ENCODE measurements at regions not wholly inside any gene's neighbourhood (a gene's known extent, or its start where the extent isn't known, plus 50 kb on each side); places are given as distances from the start of the nearest gene placed in this dataset.

- Histone ChIP-seq H3K4me3 (ENCODE audit: extremely low read depth in 1 of 4, insufficient read depth in 2 of 4, low read depth in 3 of 4, low read length in 4 of 4) (no peak overlapping the region), H3K4ac (replicated peaks; ENCODE audit: insufficient read length, low read depth, low read length) (no peak overlapping the region), H3K14ac (ENCODE audit: insufficient read length) (no peak overlapping the region), H3K4me2 (ENCODE audit: insufficient read depth in 1 of 2, low read depth in 2 of 2, low read length in 2 of 2) (no peak overlapping the region), H3K27me3 (replicated peaks in 1 of 4; ENCODE audit: control insufficient read depth in 3 of 4, extremely low read depth in 1 of 4, insufficient read depth in 3 of 4, low read length in 3 of 4) (no peaks in the 10 kb centered on the region), H4K91ac (replicated peaks; ENCODE audit: insufficient read length, low read length) (no peak overlapping the region), H2BK20ac (ENCODE audit: low read length) (no peak overlapping the region), H4K20me1 (replicated peaks in 1 of 2; ENCODE audit: control insufficient read depth in 1 of 2, insufficient read depth in 2 of 2, low read length in 2 of 2) (no peaks in the 10 kb centered on the region), H3K79me2 (ENCODE audit: control insufficient read depth in 1 of 2, insufficient read depth in 2 of 2, low read length in 2 of 2) (no peaks in the 10 kb centered on the region), H4K5ac (ENCODE audit: insufficient read length, low read depth, low read length) (no peak overlapping the region), H3K56ac (replicated peaks; ENCODE audit: insufficient read length, low read depth, low read length) (no peak overlapping the region), H3K9me3 (ENCODE audit: insufficient read depth in 2 of 2, low read depth in 1 of 2, low read length in 1 of 2) (no peaks in the 10 kb centered on the region), H3K23me2 (ENCODE audit: low read depth, low read length) (no peaks in the 10 kb centered on the region), H3K23ac (ENCODE audit: insufficient read length) (no peak overlapping the region), H2BK5ac (ENCODE audit: low read depth, low read length) (no peak overlapping the region), H2AFZ (ENCODE audit: low read length) (no peak overlapping the region), H3K4me1 (replicated peaks in 1 of 4; ENCODE audit: control insufficient read depth in 3 of 4, insufficient read depth in 4 of 4, low read length in 3 of 4) (peaks cover 0 to 6% (median under 1%) of the 10 kb centered on the region in 4 experiments; a peak in 1 of 7 replicates), H2BK120ac (replicated peaks; ENCODE audit: low read depth, low read length) (no peak overlapping the region), H2AK5ac (ENCODE audit: low read depth, low read length) (no peak overlapping the region), H3K79me1 (ENCODE audit: low read depth, low read length) (no peaks in the 10 kb centered on the region), H3K18ac (ENCODE audit: extremely low read depth, low read length) (no peak overlapping the region), H3K27ac (ENCODE audit: low read depth, low read length) (no peak overlapping the region; the same call in 1 of the 2 replicates), H3K36me3 (ENCODE audit: control insufficient read depth in 2 of 4, insufficient read depth in 4 of 4, low read length in 3 of 4) (no peaks in the 10 kb centered on the region), H2BK15ac (ENCODE audit: low read length) (no peak overlapping the region), H3K9ac (replicated peaks in 1 of 4; ENCODE audit: extremely low read depth in 1 of 4, low read depth in 3 of 4, low read length in 3 of 4) (0 out of 7 replicates have a peak overlapping the region, but pooled peaks of 1 of the 4 experiments have one; percentile 2), H4K8ac (ENCODE audit: extremely low read depth, insufficient read depth, low read length) (no peak overlapping the region), H2BK12ac (ENCODE audit: low read depth, low read length) (no peak overlapping the region)
- POLR2A ChIA-PET (ENCODE audit: partially characterized antibody): no interaction called here
- DNase-seq (ENCODE audit: low read depth in 1 of 2, low spot score in 2 of 2) (no peak), FAIRE-seq (no peak)
- 92% methylated on average over 7 of the region's 7 CpGs; no CpG with 5 or more reads in 1 of the 2 experiments for WGBS, 2 experiments (ENCODE audit: extremely low coverage in 1 of 2, insufficient coverage in 1 of 2, insufficient read length in 1 of 2, insufficient replicate concordance in 2 of 2, low coverage in 1 of 2, low lambda C conversion rate in 2 of 2, missing lambda C conversion rate in 1 of 2)
- CTCF ChIA-PET (ENCODE audit: partially characterized antibody): interaction anchor here (0.5 to 8.4 kb wide), 6 partner anchors 17 to 39 kb away, joined by 3 to 91 read pairs (median 6); no protein-coding TSS in a partner anchor
- TF ChIP-seq RXRA (IDR thresholded peaks at IDR 0.05; ENCODE audit: insufficient read depth, low read depth, low read length): no peak
- TF ChIP-seq CHD1 (IDR thresholded peaks at IDR 0.05; ENCODE audit: low read depth, low read length): no peak
Measured at GRCh38 chr9:107175816-107176435, 107.2 kb upstream of the RAD23B start.
